ENCODE measurements at regions not wholly inside any gene's neighbourhood (a gene's known extent, or its start where the extent isn't known, plus 50 kb on each side); places are given as distances from the start of the nearest gene placed in this dataset.

DNA sequence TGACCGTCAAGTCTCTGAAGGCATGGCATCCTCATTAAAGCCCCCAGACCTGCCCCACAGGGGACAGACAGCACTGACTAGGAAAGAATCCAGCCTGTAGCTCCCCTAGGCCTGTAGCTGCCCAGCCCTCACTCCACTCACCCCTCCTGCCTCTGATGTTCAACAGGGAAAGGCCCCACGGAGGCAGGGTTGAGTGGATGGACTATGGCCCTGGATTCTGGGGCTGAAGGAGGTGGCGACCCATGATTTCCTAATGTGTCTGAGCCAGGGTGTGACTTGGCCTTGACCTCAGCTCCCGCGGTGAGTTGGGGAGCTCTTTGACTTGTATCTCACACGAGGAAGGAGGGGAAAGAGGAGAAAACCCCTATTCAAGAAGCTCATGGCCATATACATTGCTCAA, 238.5 kb upstream of the CSF3R start:
- TF ChIP-seq CTCF (IDR thresholded peaks at IDR 0.05 in 4 of 5, conservative IDR thresholded peaks at IDR 0.05 in 1 of 5) (no peak), POLR2A (IDR thresholded peaks at IDR 0.05) (no peak)

All from gastrocnemius medialis (tissue), 4 donors.